Neuronal stem cell (in vitro differentiated cells): ENCODE measurements at regions not wholly inside any gene's neighbourhood (a gene's known extent, or its start where the extent isn't known, plus 50 kb on each side); places are given as distances from the start of the nearest gene placed in this dataset.
A peak's percentile ranks its signal among the peaks of the same experiment; 100 is the strongest.

Experiments used
- DNase-seq: peaks from one replicate; pipeline ENCODE4 v3.0.0-alpha.2; 2013; ENCODE audit warnings: low spot score
- H2AFZ ChIP-seq: one replicate; pipeline ENCODE4 v1.6.1; 2013; ENCODE audit warnings: mild to moderate bottlenecking, low read length, inconsistent platforms
- H2AK5ac ChIP-seq: 2 replicates; pipeline ENCODE4 v1.6.1; 2013; ENCODE audit warnings: low read depth, mild to moderate bottlenecking, inconsistent platforms, low read length, moderate library complexity, mixed read lengths
- H2BK120ac ChIP-seq: 2 replicates; pipeline ENCODE4 v1.6.1; 2013; ENCODE audit warnings: low read depth, mild to moderate bottlenecking, inconsistent platforms, low read length, moderate library complexity, mixed read lengths
- H2BK12ac ChIP-seq: one replicate; pipeline ENCODE4 v1.6.1; 2013; ENCODE audit warnings: low read length, inconsistent platforms
- H2BK15ac ChIP-seq: 2 replicates; pipeline ENCODE4 v1.6.1; 2013; ENCODE audit warnings: mild to moderate bottlenecking, low read length, inconsistent platforms, mixed read lengths
- H2BK5ac ChIP-seq: one replicate; pipeline ENCODE4 v1.6.1; 2013; ENCODE audit warnings: inconsistent platforms, mild to moderate bottlenecking, low read length, moderate library complexity
- H3K14ac ChIP-seq: one replicate; pipeline ENCODE4 v1.6.1; 2013; ENCODE audit warnings: low read length, inconsistent platforms
- H3K18ac ChIP-seq: 2 replicates; pipeline ENCODE4 v1.6.1; 2013; ENCODE audit warnings: low read length, inconsistent platforms
- H3K23ac ChIP-seq: 2 replicates; pipeline ENCODE4 v1.6.1; 2013; ENCODE audit warnings: low read depth, mild to moderate bottlenecking, mixed read lengths, low read length, inconsistent platforms; ENCODE audit not compliant: poor library complexity
- H3K27ac ChIP-seq: replicated peaks from 3 replicates; pipeline ENCODE4 v1.5.1; 2013; ENCODE audit warnings: low read length, inconsistent platforms
- H3K27me3 ChIP-seq, 3 experiments: 2 replicates each; pipeline ENCODE4 v1.6.1; 2013; ENCODE audit warnings: low read length in 3 of 3, mild to moderate bottlenecking in 2 of 3, inconsistent platforms in 1 of 3, low read depth in 1 of 3, mixed read lengths in 1 of 3, moderate library complexity in 1 of 3; ENCODE audit not compliant: control insufficient read depth in 3 of 3, insufficient read depth in 3 of 3
- H3K36me3 ChIP-seq, 2 donors: replicated peaks in 1 of 2; 2 replicates each; pipeline ENCODE4 v1.6.1; 2013; ENCODE audit warnings: low read length in 2 of 2; ENCODE audit not compliant: control insufficient read depth in 2 of 2, insufficient read depth in 2 of 2
- H3K4ac ChIP-seq: 2 replicates; pipeline ENCODE4 v1.6.1; 2013; ENCODE audit warnings: inconsistent platforms, mild to moderate bottlenecking, low read length, moderate library complexity
- H3K4me1 ChIP-seq, 2 donors: 1 replicate in 1 of 2; 2 replicates in 1 of 2; pipeline ENCODE4 v1.6.1; 2013; ENCODE audit warnings: low read length in 2 of 2, low read depth in 1 of 2; ENCODE audit not compliant: control insufficient read depth in 2 of 2, insufficient read depth in 1 of 2
- H3K4me2 ChIP-seq: one replicate; pipeline ENCODE4 v1.6.1; 2013; ENCODE audit warnings: mild to moderate bottlenecking, low read length, inconsistent platforms; ENCODE audit not compliant: insufficient read depth, poor library complexity, severe bottlenecking
- H3K4me3 ChIP-seq, 2 donors: 2 replicates each; pipeline ENCODE4 v1.5.1; 2013; ENCODE audit warnings: low read length in 2 of 2, mild to moderate bottlenecking in 2 of 2, inconsistent platforms in 1 of 2, moderate library complexity in 1 of 2
- H3K79me1 ChIP-seq: one replicate; pipeline ENCODE4 v1.6.1; 2013; ENCODE audit warnings: low read depth, mild to moderate bottlenecking, inconsistent platforms, low read length, moderate library complexity
- H3K9ac ChIP-seq: one replicate; pipeline ENCODE4 v1.6.1; 2013; ENCODE audit warnings: mild to moderate bottlenecking, low read depth, low read length, inconsistent platforms; ENCODE audit not compliant: poor library complexity
- H3K9me3 ChIP-seq, 2 donors: replicated peaks in 1 of 2; 2 replicates each; pipeline versions ENCODE3 to v1.6.1; 2013; ENCODE audit warnings: low read length in 2 of 2, mild to moderate bottlenecking in 2 of 2, inconsistent platforms in 1 of 2, low read depth in 1 of 2, mixed read lengths in 1 of 2, moderate library complexity in 1 of 2; ENCODE audit not compliant: control insufficient read depth in 2 of 2, insufficient read depth in 1 of 2
- H4K8ac ChIP-seq: one replicate; pipeline ENCODE4 v1.6.1; 2013; ENCODE audit warnings: low read depth, mild to moderate bottlenecking, inconsistent platforms, low read length, moderate library complexity
- H4K91ac ChIP-seq: one replicate; pipeline ENCODE4 v1.6.1; 2013; ENCODE audit warnings: low read length, low read depth, mild to moderate bottlenecking, inconsistent platforms; ENCODE audit not compliant: poor library complexity
- WGBS, 2 donors: extraction: QIAGEN DNeasy Blood & Tissue Kit; methylation state at CpG; one replicate each; pipeline ENCODE4 v1.1.7; 2013; ENCODE audit warnings: missing lambda C conversion rate in 2 of 2, mixed read lengths in 1 of 2; ENCODE audit not compliant: insufficient read length in 2 of 2, insufficient replicate concordance in 1 of 2; ENCODE audit errors: extremely low coverage in 2 of 2; 5-methylcytosine and 5-hydroxymethylcytosine counted together

DNA sequence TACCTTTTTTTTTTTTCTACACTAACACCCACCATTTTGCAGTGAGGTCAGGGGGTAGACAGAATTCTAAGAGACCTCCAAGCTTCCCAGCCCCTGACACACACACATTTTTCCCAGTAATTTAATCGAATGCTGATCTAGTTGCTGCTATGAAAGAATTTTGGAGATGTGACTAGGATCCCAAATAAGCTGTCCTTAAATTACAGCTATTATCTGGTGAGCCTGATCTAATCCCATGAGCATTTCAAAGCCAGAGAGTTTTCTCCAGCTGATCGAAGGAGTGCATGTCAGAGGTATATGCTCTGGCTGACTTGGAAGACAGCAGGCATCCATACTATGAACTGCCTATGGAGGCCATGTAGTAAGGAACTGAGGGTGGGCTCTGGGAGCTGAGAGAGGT, 503.8 kb upstream of the MARCKS start:
- Histone ChIP-seq H3K9me3 (no peaks in the 10 kb centered on the region), H3K27me3 (no peaks in the 10 kb centered on the region), H2BK12ac (no peak overlapping the region), H2BK15ac (no peak overlapping the region), H4K8ac (no peak overlapping the region), H2AK5ac (no peak overlapping the region), H3K18ac (no peak overlapping the region), H2BK120ac (no peak overlapping the region), H3K14ac (no peak overlapping the region), H3K4me3 (no peak overlapping the region), H2AFZ (peak overlapping the region; percentile 8), H3K36me3 (no peaks in the 10 kb centered on the region), H3K27ac (no peak overlapping the region), H3K79me1 (no peaks in the 10 kb centered on the region), H4K91ac (no peak overlapping the region), H3K9ac (no peak overlapping the region), H3K4me2 (no peak overlapping the region), H2BK5ac (no peak overlapping the region), H3K4ac (no peak overlapping the region), H3K4me1 (no peaks in the 10 kb centered on the region), H3K23ac (no peak overlapping the region)
- WGBS, 2 donors: no CpG with 5 or more reads among the region's 2 CpGs
- DNase-seq: no peak

DNA sequence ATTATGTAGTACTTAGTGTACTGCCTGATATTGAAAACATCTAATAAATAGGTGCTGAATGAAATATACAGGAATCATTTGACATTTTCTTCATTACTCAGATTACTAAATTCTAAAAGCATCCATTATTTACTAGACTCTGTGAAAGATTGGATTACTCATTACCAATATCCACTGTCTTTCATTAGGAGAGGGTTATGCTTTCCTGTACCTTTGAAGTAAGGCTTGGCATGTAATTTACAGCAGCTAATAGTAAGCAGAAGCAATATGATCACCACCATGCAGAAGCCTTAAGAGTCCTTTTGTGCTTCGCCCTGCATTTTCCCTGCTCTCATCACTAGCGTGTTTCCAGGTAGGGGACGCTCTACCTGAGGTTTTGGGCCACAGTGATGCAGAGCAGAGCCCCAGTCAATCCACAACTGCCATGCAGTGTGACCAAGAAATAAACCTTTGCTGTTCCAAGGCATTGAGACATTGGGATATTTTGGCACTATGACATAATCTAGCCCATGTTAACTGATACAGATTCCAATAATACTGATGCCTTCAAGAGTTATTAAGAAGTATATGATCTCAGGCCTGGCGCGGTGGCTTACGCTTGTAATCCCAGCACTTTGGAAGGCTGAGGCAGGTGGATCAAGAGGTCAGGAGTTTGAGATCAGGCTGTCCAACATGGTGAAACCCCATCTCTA, 502.8 kb upstream of the MARCKS start:
- Histone ChIP-seq H3K9ac (no peak overlapping the region), H3K4me3 (no peak overlapping the region), H2BK120ac (no peak overlapping the region), H3K79me1 (no peaks in the 10 kb centered on the region), H3K27ac (no peak overlapping the region), H3K27me3 (no peaks in the 10 kb centered on the region), H4K91ac (no peak overlapping the region), H3K4me2 (no peak overlapping the region), H3K14ac (no peak overlapping the region), H4K8ac (no peak overlapping the region), H2BK5ac (no peak overlapping the region), H2BK12ac (no peak overlapping the region), H2AK5ac (no peak overlapping the region), H3K36me3 (no peaks in the 10 kb centered on the region), H3K4ac (no peak overlapping the region), H3K4me1 (peaks cover under 1 to 1% of the 10 kb centered on the region in 2 donors), H3K23ac (no peak overlapping the region), H2BK15ac (no peak overlapping the region), H3K18ac (no peak overlapping the region), H2AFZ (no peak overlapping the region), H3K9me3 (no peaks in the 10 kb centered on the region)
- no peak for DNase-seq
- WGBS, 2 donors: no CpG with 5 or more reads among the region's 6 CpGs

DNA sequence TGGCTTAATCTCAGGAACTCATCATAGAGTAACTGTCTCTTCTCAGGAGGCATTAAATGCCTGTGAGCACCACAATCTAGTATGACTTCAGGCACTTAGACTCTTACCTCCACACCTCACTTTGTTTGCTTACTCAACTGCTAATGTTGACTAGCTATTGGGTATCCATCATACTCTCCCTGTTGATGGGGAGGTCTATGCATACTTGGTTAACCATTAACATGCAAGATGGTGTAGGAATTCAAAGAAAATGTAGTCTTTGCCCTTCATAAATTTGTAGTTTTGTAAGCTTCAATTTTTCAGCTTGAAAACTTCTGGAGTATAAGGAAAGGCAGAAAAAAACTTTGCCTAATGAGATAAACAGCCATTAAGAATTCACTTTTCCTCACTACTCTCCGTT, 501.0 kb upstream of the MARCKS start:
- H3K18ac ChIP-seq: no peak overlapping the region
- DNase-seq: no peak
- H3K4me3 ChIP-seq: no peak overlapping the region
- no peak overlapping the region for H3K27ac ChIP-seq
- no peak overlapping the region for H2BK5ac ChIP-seq
- no peak overlapping the region for H2BK12ac ChIP-seq
- no CpG with 5 or more reads among the region's 1 CpG for WGBS, 2 donors
- H2BK120ac ChIP-seq: no peak overlapping the region
- H3K4me2 ChIP-seq: no peak overlapping the region
- H2AFZ ChIP-seq: no peak overlapping the region
- no peak overlapping the region for H3K9ac ChIP-seq
- no peak overlapping the region for H4K8ac ChIP-seq
- no peak overlapping the region for H4K91ac ChIP-seq
- H3K27me3 ChIP-seq: no peaks in the 10 kb centered on the region
- H3K23ac ChIP-seq: no peak overlapping the region
- no peak overlapping the region for H3K4ac ChIP-seq
- H3K36me3 ChIP-seq: no peaks in the 10 kb centered on the region
- H3K79me1 ChIP-seq: no peaks in the 10 kb centered on the region
- H2AK5ac ChIP-seq: no peak overlapping the region
- no peak overlapping the region for H2BK15ac ChIP-seq
- H3K9me3 ChIP-seq: no peaks in the 10 kb centered on the region
- H3K4me1 ChIP-seq: peaks cover 6 to 13% of the 10 kb centered on the region in 2 donors
- H3K14ac ChIP-seq: no peak overlapping the region

DNA sequence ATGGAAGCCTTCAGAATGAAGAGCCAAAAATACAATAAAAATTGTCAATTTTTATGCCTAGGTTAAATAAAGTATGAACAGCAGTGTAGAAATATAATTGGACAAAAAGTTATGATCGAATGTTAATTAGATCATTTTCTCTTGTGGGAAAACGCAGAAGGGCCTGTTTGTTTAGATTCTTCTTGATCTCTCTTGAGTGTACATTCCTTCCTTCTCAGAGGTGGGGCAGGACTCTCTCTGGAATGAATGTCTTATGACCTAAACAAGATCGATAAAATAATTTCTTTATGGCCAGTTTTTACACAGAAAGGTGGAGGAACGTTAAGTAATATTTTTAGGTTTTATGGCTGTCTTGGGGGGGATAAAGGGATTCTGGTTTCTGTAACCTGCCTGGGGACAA, 500.1 kb upstream of the MARCKS start:
- Histone ChIP-seq H3K4me2 (no peak overlapping the region), H4K8ac (no peak overlapping the region), H3K27me3 (no peaks in the 10 kb centered on the region), H2AFZ (no peak overlapping the region), H2AK5ac (no peak overlapping the region), H3K4ac (no peak overlapping the region), H3K79me1 (no peaks in the 10 kb centered on the region), H3K9ac (no peak overlapping the region), H3K27ac (no peak overlapping the region), H3K9me3 (no peaks in the 10 kb centered on the region), H3K23ac (no peak overlapping the region), H3K4me3 (no peak overlapping the region), H3K18ac (no peak overlapping the region), H2BK15ac (no peak overlapping the region), H3K14ac (no peak overlapping the region), H3K4me1 (peaks cover 7 to 15% of the 10 kb centered on the region in 2 donors), H2BK12ac (no peak overlapping the region), H3K36me3 (no peaks in the 10 kb centered on the region), H2BK120ac (no peak overlapping the region), H4K91ac (no peak overlapping the region), H2BK5ac (no peak overlapping the region)
- no CpG with 5 or more reads among the region's 4 CpGs for WGBS, 2 donors
- DNase-seq: no peak
